ENCODE measurements at regions not wholly inside any gene's neighbourhood (a gene's known extent, or its start where the extent isn't known, plus 50 kb on each side); places are given as distances from the start of the nearest gene placed in this dataset.

DNA sequence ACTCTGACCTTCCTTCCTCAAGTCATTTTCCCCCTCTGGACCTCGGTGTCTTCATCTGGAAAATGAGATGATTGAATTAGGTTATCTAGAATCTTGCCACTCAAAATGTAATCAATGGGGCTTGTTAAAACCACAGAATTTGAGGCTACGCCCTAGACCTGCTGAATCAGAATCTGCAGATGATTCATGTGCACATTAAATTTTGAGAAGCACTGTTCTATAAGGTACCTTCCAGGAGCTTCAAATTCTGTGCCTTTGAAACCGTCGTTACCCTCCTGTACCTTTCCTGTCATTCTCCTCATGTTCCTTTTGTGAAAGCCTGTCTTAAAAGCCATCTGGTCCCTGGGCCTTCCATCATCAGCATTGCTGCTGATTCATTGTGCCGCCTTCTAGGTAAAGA lies 172.4 kb upstream of the TOPAZ1 start:
- intact Hi-C loops (cut with micrococcal nuclease): no loop called here
- H3K4me3 Mint-ChIP-seq: no peak overlapping the region
- H3K36me3 Mint-ChIP-seq: no peaks in the 10 kb centered on the region
- peaks cover 14% of the 10 kb centered on the region for H3K27me3 Mint-ChIP-seq
- no peak overlapping the region for H3K27ac Mint-ChIP-seq
- DNase-seq: no peak
- CTCF ChIA-PET: no interaction called here
- H3K9me3 Mint-ChIP-seq: no peaks in the 10 kb centered on the region
- POLR2A ChIA-PET: no interaction called here
- H3K4me1 Mint-ChIP-seq (ENCODE audit: low read depth): no peaks in the 10 kb centered on the region

DNA sequence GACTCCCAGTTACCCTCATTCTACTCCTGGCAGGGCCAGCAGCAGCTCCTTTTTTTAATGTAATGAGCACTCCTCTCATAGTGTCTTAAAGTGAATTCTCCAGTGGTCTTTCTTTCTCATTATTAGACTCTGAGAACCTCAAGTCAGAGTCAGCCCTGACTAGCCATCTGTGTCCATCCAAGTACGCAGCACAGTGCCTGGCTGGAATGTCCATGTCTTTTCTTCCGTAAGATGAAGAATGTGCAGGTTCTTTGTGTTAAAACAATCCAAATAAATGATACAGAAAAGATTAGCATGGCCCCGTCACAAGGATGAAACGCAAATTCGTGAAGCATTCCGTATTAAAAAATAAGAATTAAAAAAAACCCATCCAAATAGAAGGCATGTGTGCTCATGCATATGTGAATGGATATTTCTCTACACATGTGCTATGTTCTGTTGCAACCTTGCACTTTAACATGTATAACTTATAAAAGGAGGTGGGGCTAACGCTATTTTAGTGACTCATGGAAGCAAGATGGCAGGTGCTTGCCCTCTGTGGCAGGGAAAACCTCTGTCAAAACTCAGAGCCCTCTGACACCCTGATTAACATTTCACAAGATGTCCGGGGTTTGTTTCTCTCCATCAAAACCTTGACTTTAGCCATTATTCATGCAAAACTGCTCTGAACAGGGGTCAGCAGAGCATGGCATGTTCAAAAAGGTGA lies 170.7 kb upstream of the TOPAZ1 start:
- Mint-ChIP-seq H3K27me3 (peaks cover 12% of the 10 kb centered on the region), H3K4me3 (no peak overlapping the region), H3K4me1 (ENCODE audit: low read depth) (no peaks in the 10 kb centered on the region), H3K36me3 (no peaks in the 10 kb centered on the region), H3K9me3 (no peaks in the 10 kb centered on the region), H3K27ac (no peak overlapping the region)
- ChIA-PET CTCF (no interaction called here), POLR2A (no interaction called here)
- intact Hi-C loops (cut with micrococcal nuclease): no loop called here
- no peak for DNase-seq

DNA sequence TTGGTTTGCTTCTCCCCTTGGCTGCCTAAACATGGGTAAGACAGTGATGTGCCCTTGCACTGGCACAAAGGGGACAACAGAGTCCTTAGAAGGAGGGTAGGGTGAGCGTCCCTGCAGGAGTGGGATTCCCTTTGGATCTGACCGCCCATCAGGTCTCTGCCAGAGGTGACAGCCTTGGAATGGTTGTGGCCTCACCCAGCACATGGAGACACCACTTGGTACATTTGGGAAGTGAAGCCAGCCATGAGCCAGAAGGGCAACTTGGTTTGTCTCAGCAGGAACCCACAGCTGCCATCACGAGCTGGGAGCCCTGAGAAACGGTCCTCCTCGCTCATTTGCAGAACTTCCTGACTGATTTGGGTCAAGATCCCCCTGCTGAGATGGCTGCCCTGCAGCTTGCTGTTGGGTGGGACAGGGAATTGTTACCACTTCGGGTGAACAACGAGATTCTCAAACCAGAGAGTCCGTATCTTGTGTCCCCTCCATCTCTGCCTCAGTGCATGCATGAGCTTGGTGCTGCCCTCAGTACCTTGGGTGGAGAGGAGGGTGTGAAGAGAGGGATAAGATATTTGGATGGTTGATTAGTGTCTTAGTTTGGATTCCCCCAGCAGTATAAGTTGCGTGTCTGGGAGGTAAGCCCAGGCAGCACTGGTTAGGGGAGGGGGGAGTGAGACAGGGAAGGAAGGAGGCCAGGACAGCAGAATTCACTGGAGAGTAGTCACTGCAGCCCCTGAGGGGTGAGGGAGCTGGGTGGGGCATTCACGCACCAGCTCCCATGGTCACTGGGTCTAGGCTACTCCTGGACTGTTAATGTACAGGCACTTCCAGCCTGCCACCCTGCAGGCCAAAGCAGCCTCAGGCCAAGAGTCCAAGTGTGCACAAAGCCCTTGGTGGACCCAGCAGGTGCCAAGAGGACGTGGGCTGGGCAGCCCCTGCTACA lies 168.8 kb upstream of the TOPAZ1 start:
- Mint-ChIP-seq H3K4me1 (ENCODE audit: low read depth) (no peaks in the 10 kb centered on the region), H3K9me3 (no peaks in the 10 kb centered on the region), H3K27me3 (peaks cover 11% of the 10 kb centered on the region), H3K27ac (no peak overlapping the region), H3K36me3 (no peaks in the 10 kb centered on the region), H3K4me3 (no peak overlapping the region)
- CTCF ChIA-PET: no interaction called here
- intact Hi-C loops (cut with micrococcal nuclease): no loop called here
- POLR2A ChIA-PET: no interaction called here
- DNase-seq: no peak

DNA sequence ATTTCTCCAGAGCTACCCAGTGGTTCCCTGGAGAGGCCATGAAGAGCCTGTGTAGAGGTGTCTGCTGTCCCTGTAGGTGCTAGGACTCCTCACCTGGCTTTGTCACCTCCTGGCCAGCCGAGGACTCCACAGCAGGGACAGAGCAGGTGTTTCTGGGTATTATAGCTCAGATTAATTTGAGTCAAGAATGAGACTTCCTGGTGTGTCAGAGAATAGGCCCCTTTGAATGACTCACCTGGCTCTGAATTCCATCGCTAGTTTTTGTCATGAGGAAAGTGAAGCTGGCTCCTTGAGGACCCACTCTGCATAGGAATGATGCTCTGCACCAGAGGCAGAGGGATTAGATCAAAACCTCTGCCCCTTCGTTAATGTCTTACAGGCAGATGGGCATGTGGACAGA lies 167.5 kb upstream of the TOPAZ1 start:
- Mint-ChIP-seq H3K36me3 (no peaks in the 10 kb centered on the region), H3K4me3 (no peak overlapping the region), H3K9me3 (no peaks in the 10 kb centered on the region), H3K27me3 (peaks cover 4% of the 10 kb centered on the region), H3K4me1 (ENCODE audit: low read depth) (no peaks in the 10 kb centered on the region), H3K27ac (no peak overlapping the region)
- intact Hi-C loops (cut with micrococcal nuclease): no loop called here
- CTCF ChIA-PET: no interaction called here
- POLR2A ChIA-PET: no interaction called here
- DNase-seq: no peak

DNA sequence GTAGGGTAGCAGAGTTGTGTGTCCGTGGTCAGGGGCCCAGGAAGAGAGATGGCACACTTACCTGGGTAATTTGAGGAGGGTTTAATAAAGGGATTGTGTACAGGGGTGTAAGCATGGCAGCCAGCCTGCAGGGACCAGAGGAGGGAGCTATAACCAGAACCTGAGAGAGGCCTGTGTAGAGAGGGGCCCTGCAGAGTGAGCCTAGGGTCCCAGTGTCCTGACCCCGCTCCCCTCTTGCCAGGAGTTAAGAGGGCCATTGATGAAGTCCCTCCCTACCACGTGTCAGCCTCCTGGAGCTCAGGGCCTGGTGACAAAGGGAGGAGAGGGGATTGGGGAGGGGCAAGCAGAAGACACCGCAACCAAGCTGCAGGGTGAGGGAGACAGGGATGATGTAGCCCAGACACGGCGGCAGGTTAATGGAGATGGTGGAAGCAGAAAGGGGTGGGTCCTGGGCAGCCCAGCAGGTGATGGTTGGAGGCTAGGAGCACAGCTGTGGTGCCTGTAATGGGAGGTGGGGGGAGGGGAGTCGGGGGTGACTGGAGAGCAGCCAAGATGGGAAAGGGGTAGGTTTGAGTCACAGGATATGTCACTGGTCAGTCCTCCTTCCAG lies 165.4 kb upstream of the TOPAZ1 start:
- POLR2A ChIA-PET: no interaction called here
- H3K4me1 Mint-ChIP-seq (ENCODE audit: low read depth): no peaks in the 10 kb centered on the region
- H3K4me3 Mint-ChIP-seq: no peak overlapping the region
- no peak overlapping the region for H3K27ac Mint-ChIP-seq
- H3K9me3 Mint-ChIP-seq: no peaks in the 10 kb centered on the region
- CTCF ChIA-PET: interaction anchor here (0.9 kb wide), 1 partner anchor 220 kb away, joined by 3 read pairs; no protein-coding TSS in a partner anchor
- intact Hi-C loops (cut with micrococcal nuclease): no loop called here
- DNase-seq: no peak
- peaks cover 3% of the 10 kb centered on the region for H3K27me3 Mint-ChIP-seq
- H3K36me3 Mint-ChIP-seq: no peaks in the 10 kb centered on the region

DNA sequence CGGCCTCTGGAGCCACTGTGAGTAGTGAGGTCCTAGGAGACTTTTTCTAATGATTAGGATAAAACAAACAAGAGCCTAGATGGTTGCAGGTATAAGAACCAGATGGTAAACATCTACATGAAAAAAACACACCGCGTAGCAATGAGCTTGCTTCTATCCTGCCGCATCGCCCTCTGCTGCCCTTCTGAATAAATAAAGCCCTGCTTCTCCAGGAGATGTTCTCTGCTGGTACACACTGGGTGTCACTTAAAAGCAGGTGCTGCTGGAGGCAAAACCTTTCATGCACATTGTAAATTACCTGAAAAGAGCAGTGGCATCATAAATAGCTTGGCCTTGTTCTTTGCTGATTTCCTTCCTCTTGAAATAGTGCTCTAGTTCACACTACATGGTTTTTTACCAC lies 164.4 kb upstream of the TOPAZ1 start:
- CTCF ChIA-PET: interaction anchor here (0.9 kb wide), 1 partner anchor 221 kb away, joined by 3 read pairs; no protein-coding TSS in a partner anchor
- DNase-seq: no peak
- POLR2A ChIA-PET: no interaction called here
- Mint-ChIP-seq H3K36me3 (no peaks in the 10 kb centered on the region), H3K4me1 (ENCODE audit: low read depth) (no peaks in the 10 kb centered on the region), H3K27me3 (peaks cover 3% of the 10 kb centered on the region), H3K27ac (no peak overlapping the region), H3K4me3 (no peak overlapping the region), H3K9me3 (no peaks in the 10 kb centered on the region)
- intact Hi-C loops (cut with micrococcal nuclease): no loop called here

DNA sequence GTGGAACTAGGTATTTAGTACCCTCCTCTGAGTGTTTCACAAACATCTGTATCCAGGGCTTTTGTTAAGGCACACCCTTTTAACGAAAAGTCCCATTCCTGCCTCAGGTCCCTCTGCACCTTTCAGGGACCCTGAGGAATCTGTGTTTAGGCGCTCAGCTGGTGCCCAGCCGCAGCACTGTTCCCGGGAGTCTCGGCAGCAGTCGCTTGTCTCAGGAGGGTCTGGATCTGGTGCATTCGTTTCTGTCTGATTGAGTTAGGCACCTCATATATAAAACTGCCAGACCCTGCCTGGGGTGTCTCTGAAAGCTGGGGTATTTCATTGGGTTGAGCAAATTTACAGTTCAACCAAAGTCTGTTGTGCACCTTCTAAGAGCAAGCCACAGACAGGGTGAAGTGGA lies 162.8 kb upstream of the TOPAZ1 start:
- intact Hi-C loops (cut with micrococcal nuclease): no loop called here
- Mint-ChIP-seq H3K36me3 (no peaks in the 10 kb centered on the region), H3K4me1 (ENCODE audit: low read depth) (no peaks in the 10 kb centered on the region), H3K4me3 (no peak overlapping the region), H3K27me3 (no peaks in the 10 kb centered on the region), H3K27ac (no peak overlapping the region), H3K9me3 (no peaks in the 10 kb centered on the region)
- DNase-seq: no peak
- POLR2A ChIA-PET: no interaction called here
- CTCF ChIA-PET: no interaction called here

DNA sequence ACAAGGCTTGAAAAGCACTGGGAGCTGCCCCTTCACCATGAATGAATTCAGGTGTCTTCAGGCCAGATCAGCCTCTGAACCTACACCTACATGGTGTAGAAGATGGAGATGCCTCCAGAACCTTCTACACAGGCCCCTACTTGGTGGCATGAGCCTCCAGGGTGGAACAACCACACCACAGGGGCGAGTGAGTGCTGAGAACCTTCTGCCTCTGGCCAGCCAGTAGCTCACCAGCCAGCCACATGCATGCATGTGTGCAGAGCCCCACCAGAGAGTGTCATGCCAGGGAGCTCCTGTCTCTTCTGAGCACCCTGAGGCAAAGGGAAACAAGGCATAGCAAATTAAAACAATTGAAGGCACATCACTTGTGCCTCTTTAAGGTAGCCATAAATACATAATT lies 161.8 kb upstream of the TOPAZ1 start:
- Mint-ChIP-seq H3K27me3 (no peaks in the 10 kb centered on the region), H3K27ac (no peak overlapping the region), H3K36me3 (no peaks in the 10 kb centered on the region), H3K4me3 (no peak overlapping the region), H3K4me1 (ENCODE audit: low read depth) (no peaks in the 10 kb centered on the region), H3K9me3 (no peaks in the 10 kb centered on the region)
- ChIA-PET POLR2A (no interaction called here), CTCF (no interaction called here)
- DNase-seq: no peak
- intact Hi-C loops (cut with micrococcal nuclease): no loop called here

DNA sequence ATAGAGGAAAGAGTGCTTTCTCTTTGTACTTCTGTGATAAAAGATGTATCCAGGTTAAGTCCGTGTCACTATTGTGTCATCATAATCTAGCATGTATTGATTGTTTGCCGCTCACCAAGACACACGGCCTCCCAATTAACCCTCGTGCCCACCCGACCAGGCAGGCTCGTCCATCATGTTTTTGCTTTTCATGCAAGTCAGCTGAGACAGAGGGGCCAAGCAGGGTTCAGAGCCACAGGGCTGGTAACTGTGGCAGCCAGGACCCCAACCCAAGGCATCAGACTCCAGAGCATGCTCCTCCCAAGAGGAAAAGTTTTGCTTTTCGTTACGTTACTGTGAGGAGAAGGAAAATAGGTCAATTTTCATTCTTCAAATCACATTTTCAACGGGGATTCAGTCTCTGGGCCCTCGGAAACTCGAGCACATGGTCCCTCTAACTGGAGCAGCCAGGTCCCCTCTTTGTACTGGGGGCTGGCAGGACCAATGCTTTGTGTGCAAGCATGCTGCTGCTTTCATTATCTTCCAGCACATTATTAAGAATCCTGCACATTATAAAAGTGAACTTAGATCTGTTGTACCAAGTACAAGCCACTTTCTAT lies 161.1 kb upstream of the TOPAZ1 start:
- no peak for DNase-seq
- intact Hi-C loops (cut with micrococcal nuclease): no loop called here
- CTCF ChIA-PET: no interaction called here
- Mint-ChIP-seq H3K4me3 (no peak overlapping the region), H3K27ac (no peak overlapping the region), H3K36me3 (no peaks in the 10 kb centered on the region), H3K27me3 (no peaks in the 10 kb centered on the region), H3K4me1 (ENCODE audit: low read depth) (no peaks in the 10 kb centered on the region), H3K9me3 (no peaks in the 10 kb centered on the region)
- POLR2A ChIA-PET: no interaction called here

DNA sequence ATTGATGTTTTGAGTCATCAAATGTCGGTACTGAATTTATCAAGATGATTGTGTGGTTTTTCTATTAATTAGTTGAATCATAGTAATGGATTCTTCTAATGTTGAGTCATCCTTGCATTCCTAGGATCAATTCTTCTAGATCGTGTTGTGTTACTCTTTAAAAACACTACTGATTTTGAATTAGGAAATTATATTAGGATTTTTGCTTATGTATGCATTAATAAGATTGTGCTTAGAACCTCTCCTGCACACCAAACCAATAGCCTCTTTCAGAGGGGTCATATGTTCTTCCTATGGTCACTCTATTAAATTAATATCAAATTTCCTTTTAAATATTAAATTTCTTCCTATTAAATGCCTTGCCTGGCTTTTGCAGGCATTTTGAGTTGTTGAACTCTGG lies 151.7 kb upstream of the TOPAZ1 start:
- Mint-ChIP-seq H3K4me1 (ENCODE audit: low read depth) (no peaks in the 10 kb centered on the region), H3K27ac (no peak overlapping the region), H3K27me3 (peaks cover 20% of the 10 kb centered on the region), H3K36me3 (no peaks in the 10 kb centered on the region), H3K9me3 (no peaks in the 10 kb centered on the region), H3K4me3 (no peak overlapping the region)
- no peak for DNase-seq
- ChIA-PET POLR2A (no interaction called here), CTCF (no interaction called here)
- intact Hi-C loops (cut with micrococcal nuclease): no loop called here

DNA sequence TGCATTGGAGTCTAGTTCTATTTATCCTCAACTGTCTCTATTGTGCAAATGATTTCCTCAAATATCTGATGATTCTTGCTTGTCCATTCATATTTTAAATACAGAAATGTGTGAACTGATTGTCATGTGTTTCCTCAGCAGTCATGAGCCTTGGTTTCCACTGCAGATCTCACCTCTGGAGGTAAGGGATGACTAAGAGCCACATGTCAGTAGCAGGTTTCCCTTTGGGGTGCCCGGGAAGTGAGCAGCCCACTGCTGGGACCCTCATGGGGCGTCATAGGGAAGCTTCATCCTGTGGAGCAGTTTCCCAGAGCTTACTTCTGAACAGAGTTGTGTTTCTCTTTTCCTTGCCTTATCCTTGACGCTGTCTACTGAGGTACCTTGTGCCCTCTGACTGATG lies 149.2 kb upstream of the TOPAZ1 start:
- CTCF ChIA-PET: no interaction called here
- Mint-ChIP-seq H3K4me1 (ENCODE audit: low read depth) (no peaks in the 10 kb centered on the region), H3K27ac (no peak overlapping the region), H3K9me3 (no peaks in the 10 kb centered on the region), H3K36me3 (no peaks in the 10 kb centered on the region), H3K4me3 (no peak overlapping the region), H3K27me3 (peaks cover 24% of the 10 kb centered on the region)
- no peak for DNase-seq
- POLR2A ChIA-PET: no interaction called here
- intact Hi-C loops (cut with micrococcal nuclease): no loop called here

DNA sequence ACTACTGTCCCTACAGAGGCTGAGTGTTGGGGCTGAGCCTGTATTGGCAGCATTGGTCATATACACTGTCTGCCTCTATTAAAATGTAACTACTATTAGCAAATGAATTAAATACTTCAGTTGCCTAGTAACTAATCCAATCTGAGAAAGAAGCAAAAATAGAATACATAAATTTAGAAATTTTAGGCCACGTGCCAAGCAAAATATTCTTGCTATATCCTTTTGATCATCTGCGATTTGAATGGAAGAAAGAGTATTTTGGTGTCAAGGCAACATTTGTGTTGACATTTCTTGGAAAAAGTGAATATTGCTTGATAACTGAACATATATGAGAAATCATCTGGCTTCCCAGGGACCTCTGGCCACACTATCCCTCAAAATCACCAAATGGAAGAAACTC lies 148.2 kb upstream of the TOPAZ1 start:
- H3K27ac Mint-ChIP-seq: no peak overlapping the region
- H3K27me3 Mint-ChIP-seq: peaks cover 24% of the 10 kb centered on the region
- CTCF ChIA-PET: interaction anchor here (0.6 kb wide), 1 partner anchor 67 kb away, joined by 3 read pairs; no protein-coding TSS in a partner anchor
- H3K4me3 Mint-ChIP-seq: no peak overlapping the region
- no peaks in the 10 kb centered on the region for H3K9me3 Mint-ChIP-seq
- DNase-seq: no peak
- POLR2A ChIA-PET: no interaction called here
- intact Hi-C loops (cut with micrococcal nuclease): no loop called here
- H3K4me1 Mint-ChIP-seq (ENCODE audit: low read depth): no peaks in the 10 kb centered on the region
- H3K36me3 Mint-ChIP-seq: no peaks in the 10 kb centered on the region
